DND-41 (cell line): ENCODE measurements at regions not wholly inside any gene's neighbourhood (a gene's known extent, or its start where the extent isn't known, plus 50 kb on each side); places are given as distances from the start of the nearest gene placed in this dataset.

Experiments
- CTCF ChIP-seq: IDR thresholded peaks from 2 replicates; pipeline ENCODE4 v1.5.1; 2012; ENCODE audit warnings: borderline replicate concordance, low read length, moderate library complexity, mild to moderate bottlenecking; ENCODE audit not compliant: poor library complexity, severe bottlenecking; ENCODE audit errors: extremely low read depth
- EZH2 ChIP-seq: IDR thresholded peaks from 3 replicates; pipeline ENCODE4 v1.6.1; 2012; ENCODE audit warnings: borderline replicate concordance, low read depth, mild to moderate bottlenecking, moderate library complexity, low read length, inconsistent platforms; ENCODE audit not compliant: severe bottlenecking

- TF ChIP-seq CTCF (no peak), EZH2 (no peak)
Observed at GRCh38 chr6:164185471-164185871, 771.0 kb downstream of the QKI start.
